HS-27A (cell line): ENCODE measurements at regions not wholly inside any gene's neighbourhood (a gene's known extent, or its start where the extent isn't known, plus 50 kb on each side); places are given as distances from the start of the nearest gene placed in this dataset.

Experiments
- DNase-seq: peaks from one replicate; pipeline ENCODE4 v3.0.0-alpha.2; 2012; ENCODE audit warnings: low read depth, missing footprints

GRCh38 chr6:25227854-25228253 lies 51.3 kb upstream of the CARMIL1 start:
- DNase-seq: no peak
